C4-2B (cell line): ENCODE measurements at regions not wholly inside any gene's neighbourhood (a gene's known extent, or its start where the extent isn't known, plus 50 kb on each side); places are given as distances from the start of the nearest gene placed in this dataset.

Experiments used
- H3K27ac ChIP-seq: fragments of 450-650 bp; 2 replicates; pipeline ENCODE4 v1.5.1; 2017
- ZFX ChIP-seq: fragments of 450-650 bp; IDR thresholded peaks from 2 replicates; pipeline ENCODE4 v1.6.1; 2017
- TF ChIP-seq, protein P1 (sequence below): fragments of 450-650 bp; conservative IDR thresholded peaks from 2 replicates; pipeline ENCODE4 v1.5.1; 2017; ENCODE audit warnings: mild to moderate bottlenecking

GRCh38 chr10:106252541-106252940, 912.0 kb downstream of the SORCS1 start:
- TF ChIP-seq, protein P1, sequence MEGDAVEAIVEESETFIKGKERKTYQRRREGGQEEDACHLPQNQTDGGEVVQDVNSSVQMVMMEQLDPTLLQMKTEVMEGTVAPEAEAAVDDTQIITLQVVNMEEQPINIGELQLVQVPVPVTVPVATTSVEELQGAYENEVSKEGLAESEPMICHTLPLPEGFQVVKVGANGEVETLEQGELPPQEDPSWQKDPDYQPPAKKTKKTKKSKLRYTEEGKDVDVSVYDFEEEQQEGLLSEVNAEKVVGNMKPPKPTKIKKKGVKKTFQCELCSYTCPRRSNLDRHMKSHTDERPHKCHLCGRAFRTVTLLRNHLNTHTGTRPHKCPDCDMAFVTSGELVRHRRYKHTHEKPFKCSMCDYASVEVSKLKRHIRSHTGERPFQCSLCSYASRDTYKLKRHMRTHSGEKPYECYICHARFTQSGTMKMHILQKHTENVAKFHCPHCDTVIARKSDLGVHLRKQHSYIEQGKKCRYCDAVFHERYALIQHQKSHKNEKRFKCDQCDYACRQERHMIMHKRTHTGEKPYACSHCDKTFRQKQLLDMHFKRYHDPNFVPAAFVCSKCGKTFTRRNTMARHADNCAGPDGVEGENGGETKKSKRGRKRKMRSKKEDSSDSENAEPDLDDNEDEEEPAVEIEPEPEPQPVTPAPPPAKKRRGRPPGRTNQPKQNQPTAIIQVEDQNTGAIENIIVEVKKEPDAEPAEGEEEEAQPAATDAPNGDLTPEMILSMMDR: no peak
- TF ChIP-seq ZFX: no peak
- no peak overlapping the region for H3K27ac ChIP-seq

DNA sequence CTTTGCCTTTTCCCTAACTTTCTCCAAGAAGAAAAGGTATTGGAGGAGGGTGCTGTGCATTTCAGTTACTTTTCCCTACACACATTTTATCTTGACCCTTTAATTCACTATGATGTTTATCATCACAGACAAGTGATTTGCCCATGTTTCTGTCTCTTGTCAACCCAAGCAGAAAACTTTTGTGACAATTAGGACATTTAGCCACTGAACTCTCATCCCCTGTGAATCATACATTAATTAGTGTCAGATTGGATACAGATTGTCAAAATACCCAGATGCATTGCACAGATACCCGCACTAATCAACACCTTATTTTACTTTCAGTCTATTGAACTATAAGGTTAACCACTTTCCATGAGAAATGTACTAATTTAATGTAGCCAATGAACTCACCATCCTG, 912.9 kb downstream of the SORCS1 start:
- TF ChIP-seq ZFX: no peak
- TF ChIP-seq, protein P1: no peak
- no peak overlapping the region for H3K27ac ChIP-seq

DNA sequence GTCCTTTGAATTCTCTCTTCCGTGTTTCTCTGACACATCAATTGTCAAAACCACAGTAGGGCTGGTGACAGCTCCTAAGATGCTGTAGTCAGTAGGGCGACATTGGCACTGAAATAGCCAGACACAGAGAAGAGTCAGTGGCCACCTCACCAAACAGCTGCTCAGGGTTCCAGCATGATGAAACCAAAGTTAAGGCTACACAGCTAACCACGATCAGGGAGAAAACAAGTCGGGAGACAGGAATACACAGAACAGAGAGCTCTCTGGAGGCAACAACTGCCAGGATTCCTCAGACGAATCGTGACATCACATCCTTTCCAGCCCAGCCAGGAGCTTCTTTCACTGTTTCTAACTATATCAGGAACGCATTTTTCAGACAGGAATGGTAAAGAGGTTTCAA, 922.2 kb downstream of the SORCS1 start:
- no peak overlapping the region for H3K27ac ChIP-seq
- TF ChIP-seq ZFX: no peak
- TF ChIP-seq, protein P1: no peak

GRCh38 chr10:106226828-106227227, 937.7 kb downstream of the SORCS1 start:
- TF ChIP-seq ZFX: no peak
- TF ChIP-seq, protein P1: no peak
- H3K27ac ChIP-seq: no peak overlapping the region

DNA sequence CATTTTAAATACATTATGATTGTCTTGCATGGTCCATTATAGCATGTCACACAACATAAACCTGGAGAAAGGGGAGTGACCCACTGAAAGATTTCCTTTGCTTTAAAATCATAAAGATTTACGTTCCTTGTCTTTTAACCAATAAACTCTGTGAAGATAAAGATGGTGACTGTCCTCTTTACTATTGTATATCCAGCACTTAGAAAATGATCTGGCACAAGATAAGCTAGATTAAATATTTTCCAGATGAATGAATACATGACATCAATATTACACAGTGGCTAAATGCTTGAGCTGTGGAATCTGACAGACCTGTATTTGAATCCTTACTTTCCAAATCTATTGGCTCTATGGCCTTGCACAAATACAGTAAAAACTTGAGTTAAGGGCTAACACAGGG, 938.4 kb downstream of the SORCS1 start:
- TF ChIP-seq ZFX: no peak
- TF ChIP-seq, protein P1: no peak
- H3K27ac ChIP-seq: no peak overlapping the region

GRCh38 chr10:106224676-106225075, 939.8 kb downstream of the SORCS1 start:
- no peak overlapping the region for H3K27ac ChIP-seq
- TF ChIP-seq ZFX: no peak
- TF ChIP-seq, protein P1: no peak

GRCh38 chr10:106217627-106218026, 946.9 kb downstream of the SORCS1 start:
- H3K27ac ChIP-seq: no peak overlapping the region
- TF ChIP-seq, protein P1: no peak
- no peak for TF ChIP-seq ZFX
